ENCODE measurements at regions not wholly inside any gene's neighbourhood (a gene's known extent, or its start where the extent isn't known, plus 50 kb on each side); places are given as distances from the start of the nearest gene placed in this dataset.

DNA sequence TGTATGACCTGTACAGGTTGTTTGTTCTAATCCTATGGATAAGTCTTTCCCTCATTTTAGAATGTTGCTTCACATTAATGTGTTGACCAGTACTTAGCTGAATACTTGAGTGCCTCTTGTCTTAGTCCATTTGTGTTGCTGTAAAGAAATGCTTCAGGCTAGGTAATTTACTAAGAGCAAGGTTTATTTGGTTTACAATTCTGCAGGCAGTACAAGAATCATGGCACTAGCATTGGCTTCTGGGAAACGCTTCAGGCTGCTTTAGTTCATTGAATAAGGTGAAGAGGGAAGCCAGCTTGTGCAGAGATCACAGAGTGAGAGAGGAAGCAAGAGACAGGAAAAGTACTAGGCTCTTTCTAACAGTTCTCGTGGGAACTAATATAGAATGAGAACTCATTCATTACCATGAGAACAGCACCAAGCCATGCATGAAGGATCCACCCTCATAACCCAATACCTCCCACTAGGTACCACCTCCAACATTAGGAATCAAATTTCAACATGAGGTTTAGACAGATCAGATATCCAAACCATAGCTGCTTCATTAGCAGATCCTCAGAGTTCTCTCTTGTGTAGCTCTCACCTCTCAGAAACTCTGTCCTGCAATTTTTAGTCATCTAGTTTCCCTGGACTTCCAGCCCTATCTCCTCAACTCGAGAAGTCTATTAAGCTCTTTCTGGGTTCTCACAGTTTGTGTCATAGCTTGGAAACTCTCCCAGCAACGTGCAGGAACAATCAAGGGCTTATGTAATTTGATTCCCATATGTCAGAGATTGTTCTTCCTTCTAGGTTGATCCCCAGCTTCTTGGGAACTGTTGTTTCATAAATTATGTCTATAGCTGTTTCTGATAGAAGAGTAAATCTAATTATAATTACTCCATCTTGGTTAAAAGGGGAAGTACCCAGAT lies 2082.3 kb upstream of the CELF4 start:
- peak; percentile 20 to 47 (median 32) for DNase-seq (ENCODE audit: low read depth in 4 of 4, low spot score in 3 of 4)

DNA sequence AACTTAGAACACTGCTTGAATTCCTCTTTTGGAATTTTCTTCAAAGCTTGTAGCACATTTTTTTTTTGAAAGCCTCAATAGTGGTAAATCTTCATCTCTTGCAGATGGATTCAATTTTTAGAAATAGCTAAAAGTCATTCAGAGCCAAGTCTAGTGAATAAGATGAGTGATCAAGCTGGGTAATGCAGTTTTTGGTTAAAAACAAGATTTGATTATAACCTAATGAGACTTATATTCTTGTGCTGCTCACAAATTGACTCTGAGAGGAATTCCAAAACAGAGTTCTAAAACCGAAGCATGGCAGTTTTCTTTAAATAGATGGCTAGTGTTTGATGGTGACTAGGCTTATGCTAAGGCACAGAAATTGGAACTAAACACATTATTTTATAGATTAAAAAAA lies 2072.6 kb upstream of the CELF4 start:
- no peak for DNase-seq (ENCODE audit: low read depth in 4 of 4, low spot score in 3 of 4)

DNA sequence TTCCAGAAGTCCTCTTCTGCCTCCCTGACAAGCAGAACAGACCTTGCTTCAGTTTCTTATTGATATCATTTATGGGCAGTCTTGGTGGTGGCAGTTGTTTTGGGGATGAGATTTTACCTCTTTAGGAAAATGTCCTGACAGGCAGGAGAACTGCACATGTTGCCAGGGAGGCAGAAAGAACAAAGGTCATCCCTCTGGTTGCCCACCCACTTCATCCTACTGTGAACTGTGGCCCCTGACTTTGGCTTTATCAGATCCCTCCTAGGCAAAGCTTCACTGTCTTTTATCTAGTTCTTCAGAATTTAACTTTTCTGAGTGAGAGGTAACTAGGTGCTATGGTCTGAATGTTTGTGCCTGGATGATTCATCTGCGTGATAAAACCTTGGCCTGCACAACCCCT lies 2071.3 kb upstream of the CELF4 start:
- no peak for DNase-seq (ENCODE audit: low read depth in 4 of 4, low spot score in 3 of 4)

DNA sequence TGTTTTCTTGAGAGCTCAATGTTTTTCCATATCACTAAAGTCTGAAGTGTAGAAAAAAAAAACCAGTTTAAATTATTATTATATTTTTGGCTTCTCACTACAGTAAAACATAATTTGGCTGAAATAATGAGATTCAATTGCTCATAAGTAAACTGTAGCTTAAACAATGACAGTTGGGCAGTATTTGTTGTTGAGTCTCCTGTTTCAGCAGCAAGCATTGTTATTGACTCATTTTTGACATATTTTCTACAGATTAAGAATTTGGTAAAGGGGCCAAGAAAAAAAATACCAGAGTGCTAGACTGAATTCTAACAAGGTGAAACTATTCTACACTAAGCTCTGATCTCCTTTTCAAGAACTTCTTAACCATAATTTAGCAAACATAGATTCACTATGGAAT lies 2070.4 kb upstream of the CELF4 start:
- DNase-seq (ENCODE audit: low read depth in 4 of 4, low spot score in 3 of 4), result no peak

DNA sequence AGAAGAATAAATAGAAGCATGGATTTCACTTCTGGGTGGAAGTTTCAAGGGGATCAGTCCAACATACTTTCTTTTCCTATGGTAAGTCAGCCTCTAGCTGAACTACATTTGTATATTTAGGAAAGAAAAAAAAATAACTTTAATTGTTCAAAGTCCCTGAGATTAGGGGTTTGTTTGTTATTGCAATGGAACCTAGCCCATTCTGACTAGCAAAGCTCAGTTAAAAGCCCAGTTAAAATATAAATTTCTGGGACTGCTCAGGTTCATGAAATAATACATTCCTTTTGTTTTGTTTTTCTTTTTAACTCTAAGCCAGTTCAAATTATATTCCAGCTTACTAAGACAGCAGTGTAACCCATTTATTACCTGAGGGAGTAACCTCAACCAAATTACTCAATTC lies 2069.6 kb upstream of the CELF4 start:
- no peak for DNase-seq (ENCODE audit: low read depth in 4 of 4, low spot score in 3 of 4)

DNA sequence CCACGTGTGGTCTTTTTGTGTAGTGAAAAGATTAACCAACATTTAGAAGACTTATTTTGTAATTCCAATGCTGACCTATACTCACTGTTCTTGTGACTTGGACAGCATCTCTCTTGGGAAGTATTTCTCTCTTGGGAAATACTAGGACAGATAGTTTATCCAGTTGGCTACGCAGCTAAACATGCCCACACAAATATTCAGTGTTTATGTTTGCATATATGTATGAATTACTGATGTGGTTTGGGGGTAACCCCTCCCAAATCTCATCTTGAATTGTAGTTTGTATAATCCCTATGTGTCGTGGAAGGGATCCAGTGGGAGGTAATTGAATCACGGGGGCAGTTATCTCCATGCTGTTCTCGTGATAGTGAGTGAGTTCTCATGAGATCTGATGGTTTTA lies 2062.3 kb upstream of the CELF4 start:
- no peak for DNase-seq (ENCODE audit: low read depth in 4 of 4, low spot score in 3 of 4)

DNA sequence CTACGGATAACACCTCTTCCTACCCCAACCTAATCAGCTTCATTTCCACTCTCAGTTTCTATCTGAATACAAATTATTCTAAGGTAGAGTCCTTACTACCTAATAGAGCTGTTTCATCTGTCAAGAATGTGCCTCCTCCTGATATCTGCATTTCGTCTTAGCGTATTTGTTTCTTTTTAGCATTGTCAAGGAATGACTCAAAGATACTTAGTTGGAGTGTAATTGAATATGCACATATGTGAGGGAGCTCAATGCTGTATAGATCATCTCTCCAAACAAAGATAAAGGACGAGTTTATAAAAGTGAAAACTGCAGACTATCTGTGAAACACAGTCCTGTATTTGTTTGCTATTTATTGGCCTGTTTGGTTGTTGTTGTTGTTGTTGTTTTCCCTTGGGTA lies 2059.4 kb upstream of the CELF4 start:
- no peak for DNase-seq (ENCODE audit: low read depth in 4 of 4, low spot score in 3 of 4)

DNA sequence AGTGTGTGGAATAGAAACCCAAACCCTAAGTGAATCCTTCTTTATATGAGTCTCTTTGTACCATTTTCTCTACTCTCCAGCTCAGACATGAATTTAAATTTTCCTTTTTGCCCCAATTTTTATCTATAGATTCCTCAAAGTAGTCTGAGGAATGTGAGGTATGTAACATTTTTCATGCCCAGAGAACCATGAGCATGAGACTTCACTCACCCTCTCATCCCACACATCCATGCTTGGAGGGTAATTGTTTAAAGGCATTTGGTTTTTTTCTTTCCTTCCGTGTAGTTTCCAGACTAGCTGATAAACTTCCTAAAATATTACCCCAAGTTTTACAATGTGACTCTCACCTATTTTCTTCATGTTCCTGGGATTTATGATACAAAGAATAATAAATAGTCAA lies 2056.8 kb upstream of the CELF4 start:
- DNase-seq (ENCODE audit: low read depth in 4 of 4, low spot score in 3 of 4), result no peak

DNA sequence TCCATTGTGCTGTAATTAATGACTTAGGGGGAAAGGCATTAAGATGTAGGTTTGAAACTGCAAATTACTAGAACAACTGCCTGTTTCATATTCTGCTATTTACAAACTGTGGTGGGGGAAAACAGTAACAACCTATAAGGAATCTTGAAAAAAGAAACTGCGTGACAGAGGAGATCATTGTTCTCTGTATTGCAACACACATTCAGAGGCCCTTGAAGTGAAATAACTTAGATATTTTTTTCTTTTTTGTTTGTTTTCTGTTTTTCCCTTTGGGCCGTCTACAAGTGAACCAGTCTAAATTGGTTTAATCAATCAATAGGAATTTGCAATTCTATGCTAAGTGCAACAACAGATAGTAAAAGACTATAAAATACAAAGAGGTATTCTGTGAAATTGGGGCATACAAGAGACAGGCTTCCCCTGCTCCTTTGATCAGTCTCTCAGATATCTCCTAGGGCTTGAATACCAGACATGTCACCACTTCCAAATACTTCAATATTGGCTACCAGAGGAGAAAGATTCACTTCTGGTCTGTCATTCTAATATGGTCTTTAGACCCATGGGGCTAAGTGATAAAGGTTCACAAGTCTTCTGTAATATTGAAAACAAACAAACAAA lies 2055.1 kb upstream of the CELF4 start:
- no peak for DNase-seq (ENCODE audit: low read depth in 4 of 4, low spot score in 3 of 4)

DNA sequence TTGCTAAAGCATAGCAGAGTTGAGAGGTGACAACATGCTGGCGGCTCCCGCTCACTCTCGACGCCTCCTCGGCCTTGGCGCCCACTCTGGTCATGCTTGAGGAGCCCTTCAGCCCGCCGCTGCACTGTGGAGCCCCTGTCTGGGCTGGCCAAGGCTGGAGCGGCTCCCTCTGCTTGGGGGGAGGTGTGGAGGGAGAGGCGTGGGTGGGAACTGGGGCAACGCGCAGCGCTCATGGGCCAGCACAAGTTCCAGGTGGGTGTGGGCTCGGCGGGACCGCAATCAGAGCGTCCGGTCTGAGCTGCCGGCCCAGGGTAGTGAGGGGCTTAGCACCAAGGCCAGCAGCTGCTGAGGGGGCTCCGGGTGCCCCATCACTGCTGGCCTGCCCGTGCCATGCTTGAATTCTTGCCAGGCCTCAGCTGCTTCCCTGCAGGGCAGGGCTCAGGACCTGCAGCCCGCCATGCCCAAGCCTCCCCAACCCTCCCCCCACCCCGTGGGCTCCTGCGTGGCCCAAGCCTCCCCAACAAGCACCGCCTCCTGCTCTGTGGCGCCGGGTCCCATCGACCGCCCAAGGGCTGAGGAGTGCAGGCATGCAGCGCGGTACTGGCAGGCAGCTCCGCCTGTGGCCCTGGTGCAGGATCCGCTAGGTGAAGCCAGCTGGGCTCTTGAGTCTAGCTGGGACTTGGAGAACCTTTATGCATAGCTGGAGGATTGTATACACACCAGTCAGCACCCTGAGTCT lies 2052.8 kb upstream of the CELF4 start:
- no peak for DNase-seq (ENCODE audit: low read depth in 4 of 4, low spot score in 3 of 4)

DNA sequence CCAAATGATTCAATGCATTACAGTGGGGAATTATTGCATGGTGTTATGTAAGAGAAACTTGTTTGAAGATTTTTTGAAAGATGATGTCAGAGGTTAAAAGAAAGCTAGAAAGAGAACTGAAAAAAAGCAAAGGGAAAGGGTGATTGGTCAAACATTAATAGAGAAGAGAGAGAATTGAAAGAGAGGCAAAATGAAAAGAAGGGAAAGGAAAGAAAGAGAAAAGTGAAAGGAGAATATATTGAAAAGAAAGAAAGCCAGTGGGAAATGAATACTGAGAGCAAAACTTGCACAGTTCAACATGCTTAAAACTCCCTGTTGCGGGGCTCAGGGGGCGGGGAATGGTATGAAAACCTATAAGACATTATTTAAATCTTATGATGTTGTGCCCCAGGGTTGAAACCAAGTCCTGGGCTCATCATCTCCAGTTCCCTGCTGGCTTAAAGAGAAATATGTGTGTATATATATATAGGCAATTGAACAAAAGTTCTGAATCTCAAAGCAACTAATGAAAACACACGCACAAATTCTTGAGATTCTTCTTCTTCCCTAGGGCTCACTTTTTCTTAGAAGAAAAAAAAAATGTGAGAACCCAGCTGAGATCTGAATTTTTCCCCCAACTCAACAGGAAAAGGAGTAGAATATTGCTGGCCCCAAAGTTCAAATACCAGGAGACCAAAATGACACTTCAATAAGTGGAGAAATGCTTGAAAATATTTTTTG lies 2045.9 kb upstream of the CELF4 start:
- no peak for DNase-seq (ENCODE audit: low read depth in 4 of 4, low spot score in 3 of 4)

DNA sequence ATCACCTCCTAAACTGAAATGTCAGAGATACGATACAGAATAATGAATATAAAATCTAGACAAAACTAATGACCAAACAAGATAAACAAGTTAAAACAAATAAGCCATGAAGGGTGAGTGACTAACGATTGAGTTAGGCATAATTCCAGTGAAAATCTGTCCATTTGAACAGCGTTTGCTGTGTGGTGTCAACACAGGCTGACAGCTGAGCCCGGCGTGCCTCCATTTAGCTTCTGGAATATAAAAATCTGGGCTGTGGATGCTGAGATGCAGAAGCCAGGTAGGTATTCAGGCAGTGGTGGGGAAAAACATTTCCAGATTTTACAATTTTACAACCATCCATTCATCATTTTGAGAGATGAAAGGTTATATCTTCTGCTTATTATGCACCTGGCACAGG lies 2041.4 kb upstream of the CELF4 start:
- DNase-seq (ENCODE audit: low read depth in 4 of 4, low spot score in 3 of 4), result no peak

DNA sequence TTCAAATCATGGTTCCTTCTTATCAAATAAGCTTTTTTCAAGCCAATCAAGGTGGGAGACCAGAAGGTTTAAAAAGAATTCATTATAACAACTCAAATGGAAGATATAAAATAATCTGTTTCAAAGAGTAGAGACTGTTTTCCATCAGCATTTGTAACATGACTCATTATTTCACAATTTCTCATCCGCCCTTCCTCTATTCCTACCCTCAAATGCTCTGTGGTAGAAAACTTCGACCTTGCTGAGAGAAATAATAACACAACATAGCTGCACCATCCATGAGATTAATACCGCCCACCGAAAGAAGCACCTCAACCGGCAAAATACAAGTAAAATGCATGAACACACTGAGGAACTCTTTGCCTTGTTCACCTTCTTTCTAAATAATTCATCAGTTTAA lies 2039.2 kb upstream of the CELF4 start:
- no peak for DNase-seq (ENCODE audit: low read depth in 4 of 4, low spot score in 3 of 4)

DNA sequence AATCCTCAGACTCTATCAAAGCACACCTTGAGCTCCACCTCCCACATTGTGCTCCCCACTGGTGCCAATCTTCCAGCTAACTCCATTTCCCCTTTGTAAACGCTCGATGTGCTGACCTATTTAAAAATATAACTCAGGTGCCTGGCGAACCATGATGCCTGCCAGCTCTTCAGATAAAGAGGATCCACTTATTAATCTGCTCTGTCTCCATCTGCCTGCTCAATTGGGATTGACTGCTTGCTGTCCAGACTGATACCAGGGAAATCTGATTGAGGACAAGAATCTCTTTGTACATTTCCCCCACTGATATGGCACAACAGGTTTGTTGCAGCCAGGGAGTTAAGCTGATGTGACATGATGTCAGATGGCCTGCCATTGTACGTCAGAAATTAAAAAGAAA lies 2036.5 kb upstream of the CELF4 start:
- DNase-seq (ENCODE audit: low read depth in 4 of 4, low spot score in 3 of 4), result no peak

DNA sequence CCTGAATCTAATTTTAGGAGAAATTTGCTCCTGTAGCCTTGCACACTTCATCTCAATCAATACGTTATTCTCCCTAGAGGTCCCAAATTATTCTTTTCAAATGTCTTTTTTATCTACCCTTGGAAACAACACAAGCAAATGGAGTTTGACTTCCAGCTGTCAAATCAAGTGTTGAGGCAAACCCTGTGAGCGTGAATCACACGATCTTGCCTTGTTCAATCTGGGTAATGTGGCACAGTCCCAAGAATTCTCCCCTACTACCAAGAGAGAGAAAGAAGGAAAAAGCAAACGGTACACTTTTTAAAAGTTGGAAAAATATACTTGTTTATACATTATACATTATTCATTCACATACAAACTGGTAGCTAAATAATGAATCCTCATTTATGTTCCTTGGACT lies 2035.3 kb upstream of the CELF4 start:
- no peak for DNase-seq (ENCODE audit: low read depth in 4 of 4, low spot score in 3 of 4)

DNA sequence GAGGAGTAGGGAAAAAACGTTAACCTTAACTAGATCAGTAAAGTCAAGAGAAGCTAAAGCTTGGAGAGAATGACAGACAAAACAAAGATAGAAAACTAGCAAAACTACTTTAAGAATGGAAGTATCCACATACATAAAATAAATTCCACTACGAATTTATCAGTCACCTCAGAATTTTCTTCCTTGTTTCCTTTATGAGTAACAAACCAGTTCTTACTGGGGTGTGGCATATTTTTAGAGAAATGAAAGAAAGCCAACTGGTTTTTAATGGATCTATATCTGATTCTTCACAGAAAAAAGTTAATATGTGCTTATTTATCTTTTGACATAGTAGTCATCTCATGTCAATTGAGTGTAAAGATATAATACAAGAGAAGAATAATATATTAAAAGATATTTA lies 2033.7 kb upstream of the CELF4 start:
- DNase-seq (ENCODE audit: low read depth in 4 of 4, low spot score in 3 of 4), result no peak

DNA sequence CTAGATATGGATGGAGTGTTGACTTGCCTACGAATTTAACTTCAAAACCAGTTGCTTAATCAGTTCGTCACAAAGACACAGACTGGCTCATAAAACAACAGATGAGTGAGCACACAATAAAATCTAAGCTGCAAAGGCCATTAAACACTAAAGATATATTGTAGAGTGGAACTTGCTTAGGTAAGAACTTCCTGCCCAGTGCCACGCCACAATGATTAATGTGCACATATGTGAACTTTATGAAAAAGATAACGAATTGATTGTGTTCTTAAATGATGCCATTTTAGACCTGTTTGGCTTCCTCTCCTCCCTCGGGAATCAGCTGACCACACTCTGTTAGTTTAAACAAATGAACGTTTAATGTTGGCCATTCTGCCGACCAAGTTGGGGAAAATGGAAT lies 2031.3 kb upstream of the CELF4 start:
- DNase-seq (ENCODE audit: low read depth in 4 of 4, low spot score in 3 of 4), result no peak

DNA sequence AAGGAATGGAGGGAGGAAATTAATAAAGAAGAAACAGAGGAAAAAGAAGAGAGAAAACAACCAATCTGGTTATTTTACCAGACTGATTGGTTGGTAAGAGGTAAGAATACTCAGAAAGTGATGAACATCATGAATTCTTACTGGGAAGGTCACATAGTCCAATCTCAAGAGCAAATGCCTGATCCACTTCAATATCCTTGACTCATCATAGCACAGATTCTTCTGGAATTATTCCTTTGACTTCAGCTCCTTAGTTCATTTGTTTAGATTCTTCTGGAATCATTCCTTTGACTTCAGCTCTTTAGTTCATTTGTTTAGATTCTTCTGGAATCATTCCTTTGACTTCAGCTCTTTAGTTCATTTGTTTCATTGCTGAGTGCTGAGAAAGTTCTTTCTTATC lies 2030.6 kb upstream of the CELF4 start:
- DNase-seq (ENCODE audit: low read depth in 4 of 4, low spot score in 3 of 4), result no peak

DNA sequence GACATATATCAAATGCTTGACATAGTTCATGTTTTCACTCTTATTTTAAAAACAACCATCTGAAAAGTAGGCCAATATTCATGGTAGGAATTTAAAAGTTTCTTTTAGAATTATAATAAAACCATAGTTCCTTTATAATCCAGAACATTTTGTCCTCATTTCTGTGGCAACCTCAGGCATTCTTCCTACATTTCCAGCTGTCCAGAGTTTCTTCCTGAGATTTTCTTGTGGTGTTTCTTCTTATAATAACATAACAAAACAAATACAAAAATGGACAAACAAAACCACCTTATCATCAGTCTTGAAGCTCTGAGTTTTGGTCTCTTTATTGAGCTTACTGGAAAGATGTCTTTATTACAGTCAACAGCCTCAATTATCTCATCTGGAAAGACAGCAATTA lies 2028.6 kb upstream of the CELF4 start:
- no peak for DNase-seq (ENCODE audit: low read depth in 4 of 4, low spot score in 3 of 4)

DNA sequence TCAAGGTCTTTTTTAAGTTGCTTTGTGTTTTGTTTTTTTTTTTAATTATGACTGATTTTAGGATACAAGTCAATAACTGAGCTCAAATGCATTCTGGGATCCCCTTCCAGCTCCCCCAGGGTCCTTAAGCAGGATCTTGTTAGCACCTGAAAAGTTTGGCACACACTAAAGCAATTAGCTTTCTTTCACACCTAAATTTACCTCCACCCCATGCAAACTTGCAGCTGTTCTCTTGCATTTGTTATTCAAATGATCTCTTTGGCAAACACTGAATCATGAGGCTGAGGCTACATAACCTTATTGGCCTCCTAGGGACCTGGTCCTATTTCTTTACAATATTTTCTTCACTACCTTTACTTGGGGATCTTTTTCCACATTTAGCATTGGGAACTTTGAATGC lies 2026.1 kb upstream of the CELF4 start:
- no peak for DNase-seq (ENCODE audit: low read depth in 4 of 4, low spot score in 3 of 4)

DNA sequence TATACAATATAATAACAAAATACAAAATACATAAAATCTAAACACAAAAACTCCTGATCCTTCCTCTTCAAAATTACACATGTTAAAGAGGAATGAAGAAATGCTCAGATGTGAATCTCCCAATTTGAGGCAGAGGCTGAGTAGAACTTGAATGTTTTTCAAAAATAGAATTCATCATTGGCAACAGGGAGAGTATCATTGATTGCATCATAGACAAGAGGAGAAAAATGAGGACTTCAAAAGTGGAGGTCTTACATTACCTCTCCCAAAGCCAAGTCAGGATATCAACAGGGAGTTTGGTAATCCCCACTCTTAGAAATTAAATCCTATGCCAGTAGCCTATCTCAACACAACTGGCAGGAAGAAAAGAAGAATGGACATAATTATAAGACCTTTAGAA lies 2023.9 kb upstream of the CELF4 start:
- DNase-seq (ENCODE audit: low read depth in 4 of 4, low spot score in 3 of 4), result no peak

Measured in right renal pelvis (tissue), 4 donors.